A549 (cell line): ENCODE measurements at regions not wholly inside any gene's neighbourhood (a gene's known extent, or its start where the extent isn't known, plus 50 kb on each side); places are given as distances from the start of the nearest gene placed in this dataset.

Source experiments
- ATAC-seq, 2 experiments: fragments of 200-7000 bp in 1 of 2; fragments of >200 bp in 1 of 2; cut with Nextera tagmentation in 1 of 2; cut with Tn5 transposase in 1 of 2; 3 replicates each; pipeline versions ENCODE4 v1.8.0 to v1.9.1; 2018 to 2020; ENCODE audit warnings: mild to moderate bottlenecking in 1 of 2, moderate library complexity in 1 of 2
- CTCF ChIA-PET: fragments of 300-600 bp; sonication (Branson Sonifier 250); formaldehyde crosslinking; extraction: SDS; loops from one replicate; lab custom pipeline; 2021; ENCODE audit warnings: antibody characterized with exemption, inconsistent platforms; lab: Yijun Ruan, JAX
- POLR2A ChIA-PET: fragments of 350-600 bp; formaldehyde crosslinking; extraction: SDS; loops from one replicate; lab custom pipeline; 2021; ENCODE audit warnings: antibody characterized with exemption, inconsistent platforms; lab: Yijun Ruan, JAX
- DNase-seq, 2 experiments: peaks; one replicate each; pipeline versions ENCODE4 v3.0.0 to v3.0.0-alpha.2; 2011 to 2016; ENCODE audit warnings: low read depth in 1 of 2, low spot score in 1 of 2
- FAIRE-seq: peaks from 2 replicates; lab custom pipeline; 2011; peaks lifted over from hg19 to GRCh38; lab: Jason Lieb, UNC
- H3K27ac ChIP-seq, 2 experiments: fragments of >200 bp; sonication (Bioruptor Twin); formaldehyde crosslinking; 3 replicates each; pipeline ENCODE4 v1.5.1; 2016 to 2017
- H3K4me1 ChIP-seq: fragments of >200 bp; sonication (Bioruptor Twin); formaldehyde crosslinking; 3 replicates; pipeline ENCODE4 v1.6.1; 2016
- H3K4me2 ChIP-seq: fragments of >200 bp; sonication (Bioruptor Twin); formaldehyde crosslinking; 3 replicates; pipeline ENCODE4 v1.6.1; 2016
- H3K4me3 ChIP-seq: fragments of >200 bp; sonication (Bioruptor Twin); formaldehyde crosslinking; 3 replicates; pipeline ENCODE4 v1.5.1; 2016
- H3K9me3 ChIP-seq: fragments of >200 bp; sonication (Bioruptor Twin); formaldehyde crosslinking; 3 replicates; pipeline ENCODE4 v1.6.1; 2016
- BHLHE40 ChIP-seq: IDR thresholded peaks from 2 replicates; pipeline ENCODE4 v1.6.1; 2012; ENCODE audit warnings: low read depth, low read length, inconsistent platforms
- CBX2 ChIP-seq: fragments of 200-600 bp; sonication (generic); IDR thresholded peaks from 2 replicates; pipeline ENCODE4 v1.6.1; 2016; ENCODE audit warnings: low read depth, mild to moderate bottlenecking, borderline replicate concordance
- CHD2 ChIP-seq: fragments of 150-350 bp; IDR thresholded peaks from 2 replicates; pipeline ENCODE4 v1.6.1; 2014; ENCODE audit warnings: low read length; ENCODE audit not compliant: partially characterized antibody
- EP300 ChIP-seq, 2 experiments: fragments of >200 bp; sonication (Bioruptor Twin); formaldehyde crosslinking; IDR thresholded peaks; 2 replicates in 1 of 2; 3 replicates in 1 of 2; pipeline ENCODE4 v1.6.1; 2016 to 2017
- HOXB13 ChIP-seq: fragments of 250-450 bp; sonication (Bioruptor Pico); IDR thresholded peaks from 2 replicates; pipeline ENCODE4 v1.5.0; 2020; ENCODE audit warnings: low read depth, mild to moderate bottlenecking, moderate library complexity
- RARB ChIP-seq: fragments of 250-450 bp; sonication (Bioruptor Pico); IDR thresholded peaks from 2 replicates; pipeline ENCODE4 v1.8.0; 2021; ENCODE audit warnings: mild to moderate bottlenecking, moderate library complexity
- RFX5 ChIP-seq: fragments of 450-650 bp; IDR thresholded peaks from 2 replicates; pipeline ENCODE4 v1.7.1; 2014; ENCODE audit warnings: antibody characterized with exemption, mild to moderate bottlenecking, moderate library complexity
- TFCP2L1 ChIP-seq: fragments of 250-450 bp; sonication (Bioruptor Pico); IDR thresholded peaks from 2 replicates; pipeline ENCODE4 v1.5.0; 2021; ENCODE audit warnings: mild to moderate bottlenecking
- ZSCAN20 ChIP-seq: fragments of 250-450 bp; sonication (Bioruptor Pico); IDR thresholded peaks from 2 replicates; pipeline ENCODE4 v1.8.0; 2022; ENCODE audit warnings: mild to moderate bottlenecking, moderate library complexity
- TF ChIP-seq, protein P1 (sequence below): IDR thresholded peaks from 2 replicates; pipeline ENCODE4 v1.6.1; 2012
- TF ChIP-seq, protein P2 (sequence below): IDR thresholded peaks from 2 replicates; pipeline ENCODE4 v1.6.1; 2012; ENCODE audit warnings: low read depth, borderline replicate concordance
- TF ChIP-seq, protein P3 (sequence below): fragments of >200 bp; sonication (Bioruptor Twin); formaldehyde crosslinking; IDR thresholded peaks from 3 replicates; pipeline ENCODE4 v1.5.1; 2016
- TF ChIP-seq, protein P4 (sequence below): fragments of 250-450 bp; sonication (Bioruptor Pico); IDR thresholded peaks from 2 replicates; pipeline ENCODE4 v1.5.0; 2021; ENCODE audit warnings: mild to moderate bottlenecking, moderate library complexity, borderline replicate concordance
- TF ChIP-seq, protein P5 (sequence below): IDR thresholded peaks from 2 replicates; pipeline ENCODE4 v1.6.1; 2012
- TF ChIP-seq, protein P6 (sequence below): fragments of 150-350 bp; IDR thresholded peaks from 2 replicates; pipeline ENCODE4 v1.6.1; 2014; ENCODE audit warnings: low read depth, mild to moderate bottlenecking, low read length
- TF ChIP-seq, protein P7 (sequence below): fragments of >200 bp; sonication (Bioruptor Twin); formaldehyde crosslinking; IDR thresholded peaks from 3 replicates; pipeline ENCODE4 v1.6.1; 2016

DNA sequence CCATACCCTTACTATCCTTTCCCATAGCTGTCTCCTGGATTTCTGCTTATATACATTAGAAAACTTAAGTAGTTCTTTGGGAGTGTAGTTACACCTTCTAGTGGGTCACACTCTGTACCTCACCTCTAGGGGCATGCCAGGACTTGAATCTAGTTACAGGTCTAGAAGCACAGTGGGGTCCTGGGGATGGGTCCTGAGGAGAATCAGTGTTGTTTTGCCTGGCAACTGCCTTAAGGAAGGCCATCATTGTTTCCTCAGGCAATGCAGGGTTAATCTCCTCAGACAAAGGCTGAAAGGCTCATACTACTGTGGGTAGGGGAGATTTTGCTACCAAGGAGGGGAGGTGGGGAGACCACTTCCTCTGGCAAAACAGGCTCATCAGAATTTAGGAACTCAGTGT is 750.3 kb downstream of the FAT4 start:
- POLR2A ChIA-PET: no interaction called here
- FAIRE-seq: no peak

More for the DNA sequence above, 750.3 kb downstream of the FAT4 start:
- no peak for DNase-seq
- CTCF ChIA-PET: no interaction called here
- no peaks in the 10 kb centered on the region for H3K9me3 ChIP-seq
- H3K27ac ChIP-seq: no peak overlapping the region
- ATAC-seq: no peak
- TF ChIP-seq CHD2: no peak
- no peak for TF ChIP-seq RFX5
- no peak for TF ChIP-seq ZSCAN20
- TF ChIP-seq CBX2: no peak
- TF ChIP-seq, protein P1, sequence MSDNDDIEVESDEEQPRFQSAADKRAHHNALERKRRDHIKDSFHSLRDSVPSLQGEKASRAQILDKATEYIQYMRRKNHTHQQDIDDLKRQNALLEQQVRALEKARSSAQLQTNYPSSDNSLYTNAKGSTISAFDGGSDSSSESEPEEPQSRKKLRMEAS: no peak
- TF ChIP-seq HOXB13 (CRISPR knock-in tag): no peak
- TF ChIP-seq, protein P2, sequence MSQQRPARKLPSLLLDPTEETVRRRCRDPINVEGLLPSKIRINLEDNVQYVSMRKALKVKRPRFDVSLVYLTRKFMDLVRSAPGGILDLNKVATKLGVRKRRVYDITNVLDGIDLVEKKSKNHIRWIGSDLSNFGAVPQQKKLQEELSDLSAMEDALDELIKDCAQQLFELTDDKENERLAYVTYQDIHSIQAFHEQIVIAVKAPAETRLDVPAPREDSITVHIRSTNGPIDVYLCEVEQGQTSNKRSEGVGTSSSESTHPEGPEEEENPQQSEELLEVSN: no peak
- TF ChIP-seq, protein P3, sequence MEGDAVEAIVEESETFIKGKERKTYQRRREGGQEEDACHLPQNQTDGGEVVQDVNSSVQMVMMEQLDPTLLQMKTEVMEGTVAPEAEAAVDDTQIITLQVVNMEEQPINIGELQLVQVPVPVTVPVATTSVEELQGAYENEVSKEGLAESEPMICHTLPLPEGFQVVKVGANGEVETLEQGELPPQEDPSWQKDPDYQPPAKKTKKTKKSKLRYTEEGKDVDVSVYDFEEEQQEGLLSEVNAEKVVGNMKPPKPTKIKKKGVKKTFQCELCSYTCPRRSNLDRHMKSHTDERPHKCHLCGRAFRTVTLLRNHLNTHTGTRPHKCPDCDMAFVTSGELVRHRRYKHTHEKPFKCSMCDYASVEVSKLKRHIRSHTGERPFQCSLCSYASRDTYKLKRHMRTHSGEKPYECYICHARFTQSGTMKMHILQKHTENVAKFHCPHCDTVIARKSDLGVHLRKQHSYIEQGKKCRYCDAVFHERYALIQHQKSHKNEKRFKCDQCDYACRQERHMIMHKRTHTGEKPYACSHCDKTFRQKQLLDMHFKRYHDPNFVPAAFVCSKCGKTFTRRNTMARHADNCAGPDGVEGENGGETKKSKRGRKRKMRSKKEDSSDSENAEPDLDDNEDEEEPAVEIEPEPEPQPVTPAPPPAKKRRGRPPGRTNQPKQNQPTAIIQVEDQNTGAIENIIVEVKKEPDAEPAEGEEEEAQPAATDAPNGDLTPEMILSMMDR: no peak
- TF ChIP-seq, protein P4, sequence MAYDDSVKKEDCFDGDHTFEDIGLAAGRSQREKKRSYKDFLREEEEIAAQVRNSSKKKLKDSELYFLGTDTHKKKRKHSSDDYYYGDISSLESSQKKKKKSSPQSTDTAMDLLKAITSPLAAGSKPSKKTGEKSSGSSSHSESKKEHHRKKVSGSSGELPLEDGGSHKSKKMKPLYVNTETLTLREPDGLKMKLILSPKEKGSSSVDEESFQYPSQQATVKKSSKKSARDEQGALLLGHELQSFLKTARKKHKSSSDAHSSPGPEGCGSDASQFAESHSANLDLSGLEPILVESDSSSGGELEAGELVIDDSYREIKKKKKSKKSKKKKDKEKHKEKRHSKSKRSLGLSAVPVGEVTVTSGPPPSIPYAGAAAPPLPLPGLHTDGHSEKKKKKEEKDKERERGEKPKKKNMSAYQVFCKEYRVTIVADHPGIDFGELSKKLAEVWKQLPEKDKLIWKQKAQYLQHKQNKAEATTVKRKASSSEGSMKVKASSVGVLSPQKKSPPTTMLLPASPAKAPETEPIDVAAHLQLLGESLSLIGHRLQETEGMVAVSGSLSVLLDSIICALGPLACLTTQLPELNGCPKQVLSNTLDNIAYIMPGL: no peak
- TF ChIP-seq RARB: no peak
- TF ChIP-seq, protein P5, sequence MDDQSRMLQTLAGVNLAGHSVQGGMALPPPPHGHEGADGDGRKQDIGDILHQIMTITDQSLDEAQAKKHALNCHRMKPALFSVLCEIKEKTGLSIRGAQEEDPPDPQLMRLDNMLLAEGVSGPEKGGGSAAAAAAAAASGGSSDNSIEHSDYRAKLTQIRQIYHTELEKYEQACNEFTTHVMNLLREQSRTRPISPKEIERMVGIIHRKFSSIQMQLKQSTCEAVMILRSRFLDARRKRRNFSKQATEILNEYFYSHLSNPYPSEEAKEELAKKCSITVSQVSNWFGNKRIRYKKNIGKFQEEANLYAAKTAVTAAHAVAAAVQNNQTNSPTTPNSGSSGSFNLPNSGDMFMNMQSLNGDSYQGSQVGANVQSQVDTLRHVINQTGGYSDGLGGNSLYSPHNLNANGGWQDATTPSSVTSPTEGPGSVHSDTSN: no peak
- no peak for TF ChIP-seq TFCP2L1 (CRISPR knock-in tag)
- TF ChIP-seq BHLHE40: no peak
- TF ChIP-seq, protein P6, sequence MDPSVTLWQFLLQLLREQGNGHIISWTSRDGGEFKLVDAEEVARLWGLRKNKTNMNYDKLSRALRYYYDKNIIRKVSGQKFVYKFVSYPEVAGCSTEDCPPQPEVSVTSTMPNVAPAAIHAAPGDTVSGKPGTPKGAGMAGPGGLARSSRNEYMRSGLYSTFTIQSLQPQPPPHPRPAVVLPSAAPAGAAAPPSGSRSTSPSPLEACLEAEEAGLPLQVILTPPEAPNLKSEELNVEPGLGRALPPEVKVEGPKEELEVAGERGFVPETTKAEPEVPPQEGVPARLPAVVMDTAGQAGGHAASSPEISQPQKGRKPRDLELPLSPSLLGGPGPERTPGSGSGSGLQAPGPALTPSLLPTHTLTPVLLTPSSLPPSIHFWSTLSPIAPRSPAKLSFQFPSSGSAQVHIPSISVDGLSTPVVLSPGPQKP: no peak
- TF ChIP-seq EP300 (IDR thresholded peaks at IDR 0.05): no peak
- TF ChIP-seq, protein P7, sequence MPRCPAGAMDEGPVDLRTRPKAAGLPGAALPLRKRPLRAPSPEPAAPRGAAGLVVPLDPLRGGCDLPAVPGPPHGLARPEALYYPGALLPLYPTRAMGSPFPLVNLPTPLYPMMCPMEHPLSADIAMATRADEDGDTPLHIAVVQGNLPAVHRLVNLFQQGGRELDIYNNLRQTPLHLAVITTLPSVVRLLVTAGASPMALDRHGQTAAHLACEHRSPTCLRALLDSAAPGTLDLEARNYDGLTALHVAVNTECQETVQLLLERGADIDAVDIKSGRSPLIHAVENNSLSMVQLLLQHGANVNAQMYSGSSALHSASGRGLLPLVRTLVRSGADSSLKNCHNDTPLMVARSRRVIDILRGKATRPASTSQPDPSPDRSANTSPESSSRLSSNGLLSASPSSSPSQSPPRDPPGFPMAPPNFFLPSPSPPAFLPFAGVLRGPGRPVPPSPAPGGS: no peak
- TF ChIP-seq, all 56 proteins: peak for 0
- Histone ChIP-seq H3K4me1 (no peaks in the 10 kb centered on the region), H3K4me3 (no peak overlapping the region), H3K4me2 (no peak overlapping the region)
